Limb (tissue), 2 donors: ENCODE measurements at regions not wholly inside any gene's neighbourhood (a gene's known extent, or its start where the extent isn't known, plus 50 kb on each side); places are given as distances from the start of the nearest gene placed in this dataset.

Source experiments
- DNase-seq, 2 donors: peaks; one replicate each; pipeline ENCODE4 v3.0.0-alpha.2; 2016; ENCODE audit errors: extremely low spot score in 2 of 2

- no peak for DNase-seq
These were observed 716.2 kb upstream of the PHF14 start for GRCh38 chr7:10257438-10257837.

GRCh38 chr7:10266976-10267375 is 706.7 kb upstream of the PHF14 start:
- no peak for DNase-seq

- DNase-seq = no peak
These were observed 705.6 kb upstream of the PHF14 start for GRCh38 chr7:10268034-10268433.

- DNase-seq = no peak
These were observed 690.8 kb upstream of the PHF14 start for GRCh38 chr7:10282909-10283308.

- no peak for DNase-seq
These were observed 689.7 kb upstream of the PHF14 start for GRCh38 chr7:10284001-10284400.

GRCh38 chr7:10299384-10299783 is 674.3 kb upstream of the PHF14 start:
- no peak for DNase-seq

GRCh38 chr7:10300577-10300976 is 673.1 kb upstream of the PHF14 start:
- peak in 1 of 2 donors; percentile 10 for DNase-seq

GRCh38 chr7:10308276-10308675 is 665.4 kb upstream of the PHF14 start:
- DNase-seq = no peak

GRCh38 chr7:10312942-10313341 is 660.7 kb upstream of the PHF14 start:
- DNase-seq = no peak

- no peak for DNase-seq
These were observed 657.8 kb upstream of the PHF14 start for GRCh38 chr7:10315881-10316280.

GRCh38 chr7:10316488-10316887 is 657.2 kb upstream of the PHF14 start:
- DNase-seq = no peak

GRCh38 chr7:10325395-10325794 is 648.3 kb upstream of the PHF14 start:
- no peak for DNase-seq

- no peak for DNase-seq
These were observed 630.6 kb upstream of the PHF14 start for GRCh38 chr7:10343108-10343507.

GRCh38 chr7:10346032-10346431 is 627.6 kb upstream of the PHF14 start:
- no peak for DNase-seq

- no peak for DNase-seq
These were observed 617.9 kb upstream of the PHF14 start for GRCh38 chr7:10355816-10356215.

GRCh38 chr7:10360050-10360449 is 613.6 kb upstream of the PHF14 start:
- DNase-seq = no peak

GRCh38 chr7:10401793-10402192 is 571.9 kb upstream of the PHF14 start:
- no peak for DNase-seq

GRCh38 chr7:10412422-10413019 is 561.2 kb upstream of the PHF14 start:
- peak in 1 of 2 donors; percentile 63 for DNase-seq

- no peak for DNase-seq
These were observed 554.7 kb upstream of the PHF14 start for GRCh38 chr7:10418985-10419384.

GRCh38 chr7:10429031-10429430 is 544.6 kb upstream of the PHF14 start:
- no peak for DNase-seq

GRCh38 chr7:10429511-10429910 is 544.2 kb upstream of the PHF14 start:
- DNase-seq = no peak

- no peak for DNase-seq
These were observed 537.4 kb upstream of the PHF14 start for GRCh38 chr7:10436302-10436701.

- DNase-seq = peak in 1 of 2 donors; percentile 1
These were observed 534.6 kb upstream of the PHF14 start for GRCh38 chr7:10439027-10439426.

GRCh38 chr7:10455936-10456335 is 517.7 kb upstream of the PHF14 start:
- DNase-seq = no peak
